GM23338 (cell line): ENCODE measurements at regions not wholly inside any gene's neighbourhood (a gene's known extent, or its start where the extent isn't known, plus 50 kb on each side); places are given as distances from the start of the nearest gene placed in this dataset.

ENCODE experiments used
- ATAC-seq: fragments of 200-7000 bp; cut with Tn5 transposase; 3 replicates; pipeline ENCODE4 v1.9.1; 2020
- DNase-seq: peaks from one replicate; pipeline ENCODE4 v3.0.0-alpha.2; 2015; ENCODE audit warnings: low spot score
- H2AFZ ChIP-seq: fragments of 200-600 bp; sonication (generic); 2 replicates; pipeline ENCODE4 v1.8.0; 2016; ENCODE audit warnings: antibody characterized with exemption, mild to moderate bottlenecking, moderate library complexity
- H3F3A ChIP-seq: fragments of 200-600 bp; sonication (generic); replicated peaks from 2 replicates; pipeline ENCODE4 v1.8.0; 2017; ENCODE audit warnings: antibody characterized with exemption, mixed run types, low read depth
- H3K27ac ChIP-seq: fragments of 200-600 bp; sonication (generic); 2 replicates; pipeline ENCODE4 v1.6.1; 2016; ENCODE audit warnings: low read depth
- H3K27me3 ChIP-seq: fragments of 200-600 bp; sonication (generic); 2 replicates; pipeline ENCODE4 v1.8.0; 2016; ENCODE audit warnings: mild to moderate bottlenecking, mixed run types, moderate library complexity; ENCODE audit not compliant: insufficient read depth
- H3K36me3 ChIP-seq: fragments of 200-600 bp; sonication (generic); 2 replicates; pipeline ENCODE4 v1.8.0; 2016; ENCODE audit warnings: mild to moderate bottlenecking; ENCODE audit not compliant: insufficient read depth
- H3K4me1 ChIP-seq: fragments of 200-600 bp; sonication (generic); 2 replicates; pipeline ENCODE4 v1.8.0; 2016; ENCODE audit warnings: mild to moderate bottlenecking, moderate library complexity; ENCODE audit not compliant: insufficient read depth
- H3K4me2 ChIP-seq: fragments of 200-600 bp; sonication (generic); 2 replicates; pipeline ENCODE4 v1.7.1; 2017; ENCODE audit warnings: mixed run types
- H3K4me3 ChIP-seq: fragments of 200-600 bp; sonication (generic); 2 replicates; pipeline ENCODE4 v1.6.1; 2016; ENCODE audit warnings: mixed run types
- H3K79me2 ChIP-seq: fragments of 200-600 bp; sonication (generic); replicated peaks from 2 replicates; pipeline ENCODE4 v1.8.0; 2017; ENCODE audit warnings: mild to moderate bottlenecking; ENCODE audit not compliant: insufficient read depth
- H3K9me2 ChIP-seq: fragments of 200-600 bp; sonication (generic); 2 replicates; pipeline ENCODE4 v1.8.0; 2017; ENCODE audit not compliant: insufficient read depth
- H4K20me1 ChIP-seq: fragments of 200-600 bp; sonication (generic); replicated peaks from 2 replicates; pipeline ENCODE4 v1.8.0; 2017; ENCODE audit warnings: mild to moderate bottlenecking; ENCODE audit not compliant: insufficient read depth
- H3K27ac Mint-ChIP-seq: 2 replicates; pipeline ENCODE4 v1.8.0; 2020; ENCODE audit warnings: inconsistent platforms, mild to moderate bottlenecking, moderate library complexity, mixed read lengths
- H3K27me3 Mint-ChIP-seq: 3 replicates; pipeline ENCODE4 v1.8.0; 2022; ENCODE audit warnings: low read depth, mild to moderate bottlenecking, moderate library complexity, mixed read lengths, inconsistent platforms; ENCODE audit not compliant: insufficient read depth, poor library complexity
- H3K36me3 Mint-ChIP-seq: 3 replicates; pipeline ENCODE4 v1.8.0; 2021; ENCODE audit warnings: low read depth, mild to moderate bottlenecking, inconsistent platforms, moderate library complexity, mixed read lengths
- H3K4me1 Mint-ChIP-seq: 3 replicates; pipeline ENCODE4 v1.8.0; 2020; ENCODE audit warnings: mild to moderate bottlenecking, inconsistent platforms, mixed read lengths
- H3K4me3 Mint-ChIP-seq: 3 replicates; pipeline ENCODE4 v1.8.0; 2021; ENCODE audit warnings: moderate library complexity, mild to moderate bottlenecking, inconsistent platforms, mixed read lengths
- H3K9me3 Mint-ChIP-seq: 3 replicates; pipeline ENCODE4 v1.8.0; 2020; ENCODE audit warnings: moderate library complexity, mild to moderate bottlenecking, inconsistent platforms, mixed read lengths
- EZH2 ChIP-seq: fragments of 200-600 bp; sonication (generic); IDR thresholded peaks from one replicate; pipeline ENCODE4 v1.8.0; 2017; ENCODE audit warnings: antibody characterized with exemption, mild to moderate bottlenecking, low read depth; ENCODE audit not compliant: unreplicated experiment
- EZH2phosphoT487 ChIP-seq: fragments of 200-600 bp; sonication (generic); IDR thresholded peaks from one replicate; pipeline ENCODE4 v1.8.1; 2018; ENCODE audit warnings: antibody characterized with exemption; ENCODE audit not compliant: unreplicated experiment
- NANOG ChIP-seq: IDR thresholded peaks from 2 replicates; pipeline ENCODE4 v1.6.1; 2016; ENCODE audit warnings: antibody characterized with exemption, borderline replicate concordance
- ZNF462 ChIP-seq: fragments of 250-450 bp; sonication (Bioruptor Pico); IDR thresholded peaks from 2 replicates; pipeline ENCODE4 v1.5.0; 2020; ENCODE audit warnings: mild to moderate bottlenecking, moderate library complexity
- TF ChIP-seq, protein P1 (sequence below), 2 experiments: fragments of 200-600 bp in 1 of 2; sonication (generic) in 1 of 2; conservative IDR thresholded peaks; 2 replicates each; pipeline versions ENCODE4 v1.5.1 to v1.6.1; 2016 to 2017; ENCODE audit warnings: antibody characterized with exemption in 2 of 2, low read depth in 2 of 2, mild to moderate bottlenecking in 2 of 2, moderate library complexity in 1 of 2

DNA sequence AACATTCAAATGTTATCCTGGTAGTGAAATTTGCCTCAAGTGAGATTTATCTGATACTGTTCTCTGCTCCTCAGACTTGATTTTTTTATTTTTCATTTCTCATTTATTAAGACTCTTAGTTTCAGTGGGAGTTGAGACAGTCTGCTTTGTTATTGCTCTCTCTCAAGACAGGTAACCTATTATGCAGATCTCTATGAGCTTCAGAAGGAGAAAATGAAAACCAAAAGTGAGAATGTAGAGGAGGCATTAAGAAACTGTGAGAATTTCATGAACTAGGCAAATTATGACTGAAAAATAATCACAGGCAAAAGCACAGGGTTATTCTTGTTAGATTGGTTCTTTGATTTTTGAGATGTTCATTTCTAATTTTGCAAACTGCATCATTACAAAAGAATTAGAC, 290.0 kb upstream of the CHORDC1 start (continued):
- TF ChIP-seq ZNF462 (CRISPR knock-in tag) (no peak), EZH2 (no peak)

DNA sequence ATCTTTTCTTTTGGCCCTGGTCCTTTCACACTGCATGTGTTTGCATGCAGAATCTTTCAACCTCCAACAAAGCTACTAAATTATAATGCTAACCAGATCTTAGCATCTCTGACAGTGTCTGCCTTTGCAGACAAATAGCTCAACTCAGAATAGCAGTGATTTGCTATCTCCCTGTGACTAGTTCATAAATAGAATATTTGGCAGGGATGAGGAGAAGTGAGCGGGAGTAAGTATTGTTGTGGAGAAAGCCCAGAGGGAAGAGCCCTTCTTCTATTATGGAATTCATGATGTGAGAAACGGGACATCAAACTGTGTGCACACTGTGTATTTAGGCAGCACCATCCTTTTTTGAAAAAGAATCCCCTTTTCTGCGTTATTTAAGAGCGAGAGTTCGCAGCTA, 288.0 kb upstream of the CHORDC1 start:
- Histone ChIP-seq H3K4me2 (no peak overlapping the region), H3K27ac (no peak overlapping the region), H3K27me3 (no peaks in the 10 kb centered on the region), H3K4me1 (no peaks in the 10 kb centered on the region; the same call in 1 of the 2 replicates), H3K36me3 (no peaks in the 10 kb centered on the region), H4K20me1 (no peaks in the 10 kb centered on the region), H2AFZ (no peak overlapping the region), H3F3A (no peaks in the 10 kb centered on the region), H3K4me3 (no peak overlapping the region), H3K79me2 (no peaks in the 10 kb centered on the region), H3K9me2 (no peaks in the 10 kb centered on the region)
- Mint-ChIP-seq H3K27ac (no peak overlapping the region), H3K4me1 (peaks cover 15% of the 10 kb centered on the region), H3K9me3 (no peaks in the 10 kb centered on the region), H3K36me3 (no peaks in the 10 kb centered on the region), H3K27me3 (no peaks in the 10 kb centered on the region), H3K4me3 (no peak overlapping the region)
- no peak for ATAC-seq
- no peak for DNase-seq
- TF ChIP-seq NANOG = no peak
- TF ChIP-seq, protein P1, sequence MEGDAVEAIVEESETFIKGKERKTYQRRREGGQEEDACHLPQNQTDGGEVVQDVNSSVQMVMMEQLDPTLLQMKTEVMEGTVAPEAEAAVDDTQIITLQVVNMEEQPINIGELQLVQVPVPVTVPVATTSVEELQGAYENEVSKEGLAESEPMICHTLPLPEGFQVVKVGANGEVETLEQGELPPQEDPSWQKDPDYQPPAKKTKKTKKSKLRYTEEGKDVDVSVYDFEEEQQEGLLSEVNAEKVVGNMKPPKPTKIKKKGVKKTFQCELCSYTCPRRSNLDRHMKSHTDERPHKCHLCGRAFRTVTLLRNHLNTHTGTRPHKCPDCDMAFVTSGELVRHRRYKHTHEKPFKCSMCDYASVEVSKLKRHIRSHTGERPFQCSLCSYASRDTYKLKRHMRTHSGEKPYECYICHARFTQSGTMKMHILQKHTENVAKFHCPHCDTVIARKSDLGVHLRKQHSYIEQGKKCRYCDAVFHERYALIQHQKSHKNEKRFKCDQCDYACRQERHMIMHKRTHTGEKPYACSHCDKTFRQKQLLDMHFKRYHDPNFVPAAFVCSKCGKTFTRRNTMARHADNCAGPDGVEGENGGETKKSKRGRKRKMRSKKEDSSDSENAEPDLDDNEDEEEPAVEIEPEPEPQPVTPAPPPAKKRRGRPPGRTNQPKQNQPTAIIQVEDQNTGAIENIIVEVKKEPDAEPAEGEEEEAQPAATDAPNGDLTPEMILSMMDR (conservative IDR thresholded peaks at IDR 0.05; ENCODE audit: low read depth in 2 of 2) = no peak
- TF ChIP-seq ZNF462 (CRISPR knock-in tag) = no peak
- no peak for TF ChIP-seq EZH2
- no peak for TF ChIP-seq EZH2phosphoT487
